Activated CD4-positive, alpha-beta memory T cell treated with anti-CD3 and anti-CD28 coated beads, Interleukin-2, amount 10 ng/mL, durations not matched to agents 7 days and 5 days (primary cell): ENCODE measurements at regions not wholly inside any gene's neighbourhood (a gene's known extent, or its start where the extent isn't known, plus 50 kb on each side); places are given as distances from the start of the nearest gene placed in this dataset.
"Not testable (repeated sequence)": the region's sequence is repeated elsewhere in the genome, so short reads cannot be mapped to it uniquely, and the experiment has no call there.

ENCODE experiments used
- CTCF ChIA-PET: fragments of 350-600 bp; sonication (Branson Sonifier 250); formaldehyde crosslinking; loops from one replicate; lab custom pipeline; 2021; ENCODE audit warnings: antibody characterized with exemption, inconsistent platforms; lab: Charles Lee
- POLR2A ChIA-PET: fragments of 350-600 bp; sonication (Branson Sonifier 250); formaldehyde crosslinking; loops from one replicate; lab custom pipeline; 2021; ENCODE audit warnings: antibody characterized with exemption; lab: Charles Lee
- DNase-seq: peaks from one replicate; pipeline ENCODE4 v3.0.0-alpha.2; 2020
- H3K27ac Mint-ChIP-seq: one replicate; pipeline ENCODE4 v1.8.0; 2021; ENCODE audit warnings: mild to moderate bottlenecking, mixed read lengths
- H3K27me3 Mint-ChIP-seq: one replicate; pipeline ENCODE4 v1.8.0; 2021; ENCODE audit warnings: mixed read lengths
- H3K36me3 Mint-ChIP-seq: one replicate; pipeline ENCODE4 v1.8.0; 2021; ENCODE audit warnings: low read depth, mixed read lengths
- H3K4me1 Mint-ChIP-seq: one replicate; pipeline ENCODE4 v1.8.0; 2021; ENCODE audit warnings: mixed read lengths
- H3K4me3 Mint-ChIP-seq: one replicate; pipeline ENCODE4 v1.8.0; 2021; ENCODE audit warnings: mild to moderate bottlenecking, mixed read lengths
- H3K9me3 Mint-ChIP-seq: one replicate; pipeline ENCODE4 v1.8.0; 2021; ENCODE audit warnings: mixed read lengths

DNA sequence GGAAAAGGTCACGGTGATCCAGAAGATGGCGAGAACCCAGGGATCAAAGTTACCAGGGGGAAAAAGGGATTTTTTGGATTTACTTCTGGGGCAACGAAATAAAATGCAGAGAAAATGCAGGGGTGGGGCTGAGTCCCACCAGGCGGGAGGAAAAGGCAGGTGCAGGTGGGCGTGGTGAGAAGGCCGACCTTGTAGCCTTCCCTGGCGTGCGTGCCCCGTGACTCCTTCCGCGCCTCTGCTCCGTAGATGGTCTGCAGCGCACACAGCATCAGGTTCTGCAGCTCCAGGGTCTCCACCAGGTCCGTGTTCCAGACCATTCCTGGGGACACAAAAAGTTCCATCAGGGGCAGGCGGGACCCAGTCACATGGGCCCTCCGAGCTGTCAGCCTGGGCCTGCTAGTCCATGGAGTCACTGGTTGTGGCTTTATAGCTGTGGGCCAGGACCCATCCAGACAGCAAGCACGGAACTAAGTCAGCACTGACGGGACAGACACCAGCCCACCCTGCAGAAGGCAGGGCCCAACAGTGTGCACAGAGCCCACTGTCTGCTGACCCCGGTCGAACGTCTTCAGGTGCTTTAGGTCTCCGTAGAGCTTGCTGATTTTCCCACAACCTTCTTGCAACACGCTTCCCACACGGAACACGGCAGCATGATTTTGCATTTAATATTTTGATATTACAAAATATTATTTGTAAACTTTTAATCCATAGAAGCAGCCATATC is 52.4 kb upstream of the LPCAT1 start:
- H3K36me3 Mint-ChIP-seq, CTCF ChIA-PET, DNase-seq, H3K27ac Mint-ChIP-seq, H3K4me1 Mint-ChIP-seq, H3K4me3 Mint-ChIP-seq, H3K9me3 Mint-ChIP-seq, H3K27me3 Mint-ChIP-seq, POLR2A ChIA-PET: not testable (repeated sequence)

DNA sequence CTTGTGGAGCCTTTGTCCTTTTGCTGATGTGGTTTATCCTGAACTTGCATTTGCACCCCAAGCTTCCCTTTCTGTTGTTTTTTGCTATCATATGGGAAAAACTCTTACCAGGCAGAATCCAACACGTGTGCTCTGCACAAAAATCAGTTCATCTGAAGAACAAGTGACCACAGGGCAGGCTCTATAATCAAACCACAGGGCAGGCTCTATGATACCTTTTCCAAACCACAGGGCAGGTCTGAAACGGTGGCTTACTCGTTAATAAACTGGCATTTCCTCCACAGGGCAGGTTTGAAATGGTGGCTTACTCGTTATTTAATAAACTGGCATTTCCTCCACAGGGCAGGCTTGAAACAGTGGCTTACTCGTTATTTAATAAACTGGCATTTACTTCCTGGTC is 51.7 kb upstream of the LPCAT1 start:
- H3K4me1 Mint-ChIP-seq, H3K27ac Mint-ChIP-seq, DNase-seq, H3K27me3 Mint-ChIP-seq, H3K36me3 Mint-ChIP-seq, H3K9me3 Mint-ChIP-seq, H3K4me3 Mint-ChIP-seq, CTCF ChIA-PET, POLR2A ChIA-PET: not testable (repeated sequence)

DNA sequence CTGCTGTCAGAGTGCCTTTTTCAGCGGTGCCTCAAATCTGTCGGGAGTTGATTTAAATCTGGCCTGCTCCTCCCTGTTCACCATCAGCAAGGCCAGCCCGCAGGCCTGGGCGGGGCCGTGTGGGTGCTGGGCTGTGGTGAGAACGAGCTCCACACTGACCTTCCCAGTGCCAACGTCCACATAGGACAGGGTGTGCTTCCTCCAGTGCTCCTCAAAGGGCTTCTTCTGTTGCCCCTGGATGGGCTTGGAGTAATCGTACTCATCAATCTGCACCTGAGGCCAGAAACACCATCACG is 50.2 kb upstream of the LPCAT1 start:
- H3K27ac Mint-ChIP-seq, H3K4me3 Mint-ChIP-seq, H3K27me3 Mint-ChIP-seq, H3K36me3 Mint-ChIP-seq, POLR2A ChIA-PET, H3K4me1 Mint-ChIP-seq, CTCF ChIA-PET, H3K9me3 Mint-ChIP-seq, DNase-seq: not testable (repeated sequence)

DNA sequence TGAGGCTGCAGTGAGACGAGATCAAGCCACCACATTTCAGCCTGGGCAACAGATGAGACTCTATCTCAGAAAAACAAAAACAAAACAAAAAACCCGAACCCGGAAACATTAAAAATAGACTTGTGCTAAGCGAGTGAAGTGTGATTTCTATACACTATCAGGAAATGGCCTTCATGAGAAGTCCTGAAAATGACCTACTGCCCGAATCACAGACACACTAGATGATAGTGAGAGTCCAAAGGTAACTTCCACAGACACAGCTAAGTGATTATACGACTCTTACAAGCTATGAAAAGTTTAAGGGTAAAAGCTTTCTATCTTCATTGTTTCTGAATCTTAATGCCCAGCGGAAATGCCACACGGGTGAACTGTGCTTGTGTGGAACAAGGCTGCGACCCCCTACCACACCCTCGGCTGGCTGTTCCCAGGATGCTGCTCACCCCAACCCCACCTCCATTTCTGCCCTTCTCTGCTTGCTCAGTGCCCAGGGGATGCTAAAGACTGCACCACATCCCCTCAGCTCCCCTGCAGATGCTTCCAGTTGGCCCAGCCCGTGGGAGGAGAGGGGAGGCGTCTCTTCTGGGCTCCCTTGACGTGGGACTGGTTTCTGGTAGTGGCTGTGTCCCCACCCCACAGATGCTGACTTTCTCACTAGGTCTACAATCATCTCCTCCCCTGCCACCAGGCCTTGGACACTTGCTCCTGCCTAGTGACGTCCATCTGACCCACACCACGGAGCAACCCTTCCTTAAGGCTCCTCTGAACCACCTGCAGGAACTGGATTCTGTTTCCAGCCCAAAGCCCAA is 49.7 kb upstream of the LPCAT1 start:
- H3K36me3 Mint-ChIP-seq, H3K27ac Mint-ChIP-seq, POLR2A ChIA-PET, H3K27me3 Mint-ChIP-seq, H3K9me3 Mint-ChIP-seq, H3K4me1 Mint-ChIP-seq, H3K4me3 Mint-ChIP-seq, CTCF ChIA-PET, DNase-seq: not testable (repeated sequence)
